Esophagus squamous epithelium (tissue), 4 donors: ENCODE measurements at regions not wholly inside any gene's neighbourhood (a gene's known extent, or its start where the extent isn't known, plus 50 kb on each side); places are given as distances from the start of the nearest gene placed in this dataset.

Experiments
- POLR2A ChIP-seq, 4 donors: fragments of 450-650 bp; IDR thresholded peaks; one replicate each; pipeline ENCODE4 v1.6.1; 2017; ENCODE audit warnings: antibody characterized with exemption in 4 of 4, mild to moderate bottlenecking in 4 of 4, moderate library complexity in 3 of 4
- TF ChIP-seq, protein P1 (sequence below), 6 experiments: fragments of 450-650 bp in 4 of 6; fragments of 200-600 bp in 2 of 6; sonication (generic) in 2 of 6; IDR thresholded peaks; one replicate each; pipeline ENCODE4 v1.5.1; 2016 to 2019; ENCODE audit warnings: antibody characterized with exemption in 6 of 6, mild to moderate bottlenecking in 4 of 6, moderate library complexity in 4 of 6

DNA sequence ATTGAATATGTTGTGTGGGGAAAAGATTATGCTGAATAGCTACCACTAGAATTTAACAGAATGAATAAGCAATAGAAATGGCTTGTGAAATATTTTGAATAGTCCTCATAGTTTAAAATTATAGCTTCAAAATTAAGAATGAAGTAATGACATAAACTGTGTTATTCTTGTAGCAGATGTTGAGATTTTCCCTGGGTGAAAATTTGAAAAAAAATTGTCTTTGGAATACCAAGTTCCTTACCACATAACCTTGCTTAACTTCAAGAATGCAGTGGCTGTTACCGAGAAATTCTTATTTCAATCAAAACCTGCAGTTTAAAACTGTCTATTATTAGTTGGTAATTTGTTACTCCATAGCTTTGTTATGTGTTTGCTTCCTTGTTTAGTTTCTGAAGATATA, 1268.6 kb downstream of the RAPGEF2 start:
- TF ChIP-seq, protein P1, sequence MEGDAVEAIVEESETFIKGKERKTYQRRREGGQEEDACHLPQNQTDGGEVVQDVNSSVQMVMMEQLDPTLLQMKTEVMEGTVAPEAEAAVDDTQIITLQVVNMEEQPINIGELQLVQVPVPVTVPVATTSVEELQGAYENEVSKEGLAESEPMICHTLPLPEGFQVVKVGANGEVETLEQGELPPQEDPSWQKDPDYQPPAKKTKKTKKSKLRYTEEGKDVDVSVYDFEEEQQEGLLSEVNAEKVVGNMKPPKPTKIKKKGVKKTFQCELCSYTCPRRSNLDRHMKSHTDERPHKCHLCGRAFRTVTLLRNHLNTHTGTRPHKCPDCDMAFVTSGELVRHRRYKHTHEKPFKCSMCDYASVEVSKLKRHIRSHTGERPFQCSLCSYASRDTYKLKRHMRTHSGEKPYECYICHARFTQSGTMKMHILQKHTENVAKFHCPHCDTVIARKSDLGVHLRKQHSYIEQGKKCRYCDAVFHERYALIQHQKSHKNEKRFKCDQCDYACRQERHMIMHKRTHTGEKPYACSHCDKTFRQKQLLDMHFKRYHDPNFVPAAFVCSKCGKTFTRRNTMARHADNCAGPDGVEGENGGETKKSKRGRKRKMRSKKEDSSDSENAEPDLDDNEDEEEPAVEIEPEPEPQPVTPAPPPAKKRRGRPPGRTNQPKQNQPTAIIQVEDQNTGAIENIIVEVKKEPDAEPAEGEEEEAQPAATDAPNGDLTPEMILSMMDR (IDR thresholded peaks at IDR 0.05): no peak
- TF ChIP-seq POLR2A (IDR thresholded peaks at IDR 0.05): no peak
